SH-SY5Y (cell line): ENCODE measurements at regions not wholly inside any gene's neighbourhood (a gene's known extent, or its start where the extent isn't known, plus 50 kb on each side); places are given as distances from the start of the nearest gene placed in this dataset.

ENCODE experiments used
- GATA2 ChIP-seq: IDR thresholded peaks from 2 replicates; pipeline ENCODE4 v1.6.1; 2011; ENCODE audit warnings: mild to moderate bottlenecking, low read depth, low read length
- GATA3 ChIP-seq: IDR thresholded peaks from 2 replicates; pipeline ENCODE4 v1.6.1; 2011; ENCODE audit warnings: low read depth, mild to moderate bottlenecking, low read length, moderate library complexity

GRCh38 chr1:222167896-222168295, 380.0 kb downstream of the HHIPL2 start:
- TF ChIP-seq GATA2: no peak
- no peak for TF ChIP-seq GATA3
